Activated CD4-positive, alpha-beta T cell treated with anti-CD3 and anti-CD28 coated beads for 48 hours (primary cell): ENCODE measurements at regions not wholly inside any gene's neighbourhood (a gene's known extent, or its start where the extent isn't known, plus 50 kb on each side); places are given as distances from the start of the nearest gene placed in this dataset.
"Not testable (repeated sequence)": the region's sequence is repeated elsewhere in the genome, so short reads cannot be mapped to it uniquely, and the experiment has no call there.

Experiments
- DNase-seq: peaks from one replicate; pipeline ENCODE4 v3.0.0-alpha.2; 2020

DNA sequence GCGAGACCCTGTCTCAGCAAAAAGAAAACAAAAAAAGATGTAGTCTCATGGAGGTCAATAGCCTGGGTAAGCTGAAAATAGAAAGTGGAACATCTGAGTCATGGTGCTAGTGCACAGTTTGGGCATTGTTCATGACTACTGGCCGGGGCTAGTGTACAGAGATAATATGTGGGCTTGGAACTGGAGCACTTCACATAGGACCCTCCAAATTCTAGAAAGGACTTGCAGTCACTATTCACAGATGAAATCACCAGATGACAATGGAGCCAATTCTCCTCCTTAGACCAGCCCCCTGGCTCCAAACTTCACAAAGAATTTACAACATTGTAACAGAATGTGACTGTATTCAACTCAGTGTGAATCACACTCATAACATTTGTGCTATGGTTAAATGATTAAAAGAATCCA lies 367.8 kb upstream of the SLC7A11 start:
- DNase-seq: no peak

GRCh38 chr4:138604556-138604955 lies 362.4 kb upstream of the SLC7A11 start:
- DNase-seq: no peak

DNA sequence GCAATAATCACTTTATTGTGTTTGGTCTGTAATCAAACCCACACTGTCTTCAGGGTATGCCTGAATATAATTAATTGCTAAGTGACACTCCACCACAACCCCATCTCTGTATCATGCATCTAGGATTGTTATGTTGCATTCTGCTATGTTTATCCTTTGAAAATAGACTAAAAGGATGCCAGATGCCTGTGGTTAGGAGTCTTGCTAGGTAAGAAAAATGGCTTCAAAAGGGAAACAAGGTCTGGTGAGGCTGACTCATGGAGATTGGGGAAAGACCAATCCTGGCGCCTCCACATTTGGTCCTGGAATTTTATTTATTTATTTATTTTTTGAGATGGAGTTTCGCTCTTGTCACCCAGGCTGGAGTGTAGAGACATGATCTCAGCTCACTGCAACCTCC lies 360.5 kb upstream of the SLC7A11 start:
- DNase-seq: no peak

GRCh38 chr4:138599965-138600364 lies 357.8 kb upstream of the SLC7A11 start:
- DNase-seq: no peak

- no peak for DNase-seq
Observed at GRCh38 chr4:138598226-138598625, 356.1 kb upstream of the SLC7A11 start.

DNA sequence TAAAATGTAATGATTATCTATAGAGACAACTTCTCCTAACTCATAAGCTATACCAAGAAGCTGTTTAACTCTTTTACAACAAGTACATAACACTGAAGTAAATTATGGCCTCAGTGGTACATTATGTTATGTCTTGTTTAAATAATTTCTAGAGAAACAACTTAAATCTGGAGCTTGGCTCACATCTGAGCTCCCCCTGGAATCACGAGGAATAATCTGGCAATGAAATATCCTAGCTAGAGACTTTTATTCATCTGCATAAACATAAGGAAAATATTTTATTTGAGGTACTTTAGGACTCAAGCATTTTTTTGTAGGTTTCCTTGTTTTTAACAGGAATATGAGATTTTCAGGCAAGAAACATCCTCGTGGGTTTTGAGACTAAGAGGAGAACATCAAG lies 354.7 kb upstream of the SLC7A11 start:
- no peak for DNase-seq

- DNase-seq: no peak
Observed at GRCh38 chr4:138595731-138596460, 353.7 kb upstream of the SLC7A11 start.

DNA sequence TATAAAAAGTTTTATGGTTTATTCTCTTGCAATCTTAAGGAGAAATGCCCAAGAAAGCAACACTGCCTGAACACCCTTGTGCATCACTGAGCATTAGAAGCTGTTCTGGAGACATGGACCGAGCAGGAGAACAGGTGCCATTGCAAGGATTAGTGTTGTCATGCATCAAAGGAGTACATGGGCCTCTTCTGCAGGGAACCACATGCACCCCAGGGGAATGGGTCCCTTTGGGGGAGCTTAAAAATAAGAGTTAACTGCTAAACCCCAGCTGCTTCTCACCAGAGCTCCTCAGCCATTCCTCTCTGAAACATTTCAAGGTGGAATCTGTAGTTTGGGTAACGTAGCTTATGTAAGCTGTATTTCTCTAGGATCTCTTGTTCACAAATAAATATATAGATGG lies 353.0 kb upstream of the SLC7A11 start:
- DNase-seq: no peak

DNA sequence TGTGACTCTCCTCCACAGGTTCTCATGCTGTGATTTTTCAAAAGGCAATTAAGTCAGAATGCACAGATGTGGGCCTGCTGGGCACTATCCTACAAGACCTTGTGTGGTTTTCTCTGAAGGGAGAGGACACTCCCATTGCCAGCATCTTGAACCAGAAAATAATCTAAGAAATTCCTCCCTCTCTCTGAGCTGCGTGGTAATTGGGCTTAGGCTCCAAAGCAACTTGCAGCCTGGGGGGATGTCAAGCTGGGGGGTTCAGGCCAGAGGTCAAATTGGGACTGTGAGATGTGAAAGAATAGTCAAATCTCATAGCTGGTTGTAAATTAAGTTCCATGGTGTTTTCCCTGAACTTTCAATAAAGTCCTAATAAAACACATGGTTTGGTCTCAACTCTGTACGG lies 350.6 kb upstream of the SLC7A11 start:
- no peak for DNase-seq

- no peak for DNase-seq
Observed at GRCh38 chr4:138591808-138592207, 349.7 kb upstream of the SLC7A11 start.

DNA sequence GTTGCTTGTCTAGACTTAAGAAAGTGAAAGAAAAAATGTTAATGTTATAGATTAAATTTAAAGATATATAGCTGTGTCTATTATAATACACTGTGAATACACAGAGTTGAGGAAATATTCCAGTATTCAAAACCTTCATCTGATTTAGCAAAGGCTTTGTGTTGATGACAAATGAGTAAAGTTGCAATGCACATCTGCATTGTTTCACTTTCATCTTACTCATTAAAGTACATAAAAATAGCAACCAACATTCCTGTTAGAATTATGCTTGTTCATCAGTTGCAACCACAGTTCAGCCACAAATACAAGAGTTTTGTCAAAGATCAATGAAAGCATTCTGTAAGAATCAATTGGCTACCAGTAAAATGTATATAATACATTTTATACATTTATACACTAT lies 346.4 kb upstream of the SLC7A11 start:
- no peak for DNase-seq

DNA sequence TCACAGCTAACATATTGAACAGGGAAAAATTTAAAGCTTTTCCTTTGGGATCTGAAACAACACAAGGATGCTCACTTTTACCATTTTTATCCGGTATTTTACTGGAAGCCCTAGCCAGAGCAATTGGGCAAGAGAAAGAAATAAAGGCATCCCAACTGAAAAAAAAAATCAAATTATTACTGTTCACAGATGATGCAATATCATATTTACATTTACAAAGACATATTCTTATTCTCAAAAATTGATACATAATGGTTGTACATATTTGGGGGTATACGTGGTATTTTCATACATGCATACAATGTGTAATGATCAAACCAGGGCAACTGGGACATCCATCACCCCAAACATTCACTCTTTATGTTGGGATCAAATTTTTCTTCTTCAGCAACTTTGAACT lies 337.0 kb upstream of the SLC7A11 start:
- no peak for DNase-seq

DNA sequence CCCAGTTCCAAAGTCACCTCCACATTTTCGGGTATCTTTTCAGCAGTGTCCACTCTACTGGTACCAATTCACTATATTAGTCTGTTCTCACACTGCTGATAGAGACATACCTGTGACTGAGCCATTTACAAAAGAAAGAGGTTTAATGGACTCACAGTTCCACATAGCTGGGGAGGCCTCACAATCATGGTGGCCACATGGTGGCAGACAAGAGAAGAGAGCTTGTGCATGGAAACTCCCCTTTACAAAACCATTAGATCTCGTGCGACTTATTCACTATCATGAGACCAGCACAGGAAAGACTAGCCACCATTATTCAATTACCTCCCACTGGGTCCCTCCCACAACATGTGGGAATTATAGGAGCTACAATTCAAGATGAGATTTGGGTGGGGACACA lies 335.7 kb upstream of the SLC7A11 start:
- not testable (repeated sequence) for DNase-seq

DNA sequence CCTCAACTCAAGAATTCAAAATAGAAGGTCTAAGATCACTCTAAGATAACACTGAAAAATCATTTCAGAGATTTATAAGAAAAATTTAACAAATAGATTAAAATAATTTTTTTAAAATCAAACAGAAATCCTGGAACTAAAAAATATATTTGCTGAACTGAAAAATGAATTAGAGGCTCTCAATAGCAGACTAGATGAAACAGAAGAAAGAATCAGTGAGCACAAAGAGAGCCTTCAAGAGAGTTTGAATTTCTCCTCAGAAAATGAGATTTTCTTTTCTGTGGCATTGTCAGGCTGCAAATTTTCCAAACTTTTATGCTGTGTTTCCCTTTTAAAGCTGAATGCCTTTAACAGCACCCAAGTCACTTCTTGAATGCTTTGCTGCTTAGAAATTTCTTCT lies 335.0 kb upstream of the SLC7A11 start:
- DNase-seq: no peak

DNA sequence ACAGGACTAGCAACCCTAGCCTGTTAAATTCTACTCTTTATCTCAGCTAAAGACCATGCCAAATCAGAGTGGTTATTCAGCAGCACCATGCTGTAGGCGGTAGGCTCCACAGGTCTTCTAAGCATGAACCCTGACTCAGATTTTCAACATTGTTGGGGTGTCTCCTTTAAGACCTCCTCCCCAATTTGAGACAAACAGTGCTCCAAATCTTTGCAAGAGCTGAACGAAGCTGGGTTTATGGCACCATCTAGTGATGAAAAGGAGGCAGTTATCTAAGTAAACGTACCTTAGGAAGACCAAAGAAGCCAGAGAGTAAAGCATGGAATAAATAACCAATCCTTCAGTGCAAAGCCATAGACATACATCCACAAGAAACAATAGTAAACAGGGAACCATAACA lies 334.5 kb upstream of the SLC7A11 start:
- no peak for DNase-seq

- no peak for DNase-seq
Observed at GRCh38 chr4:138573246-138573645, 331.1 kb upstream of the SLC7A11 start.

DNA sequence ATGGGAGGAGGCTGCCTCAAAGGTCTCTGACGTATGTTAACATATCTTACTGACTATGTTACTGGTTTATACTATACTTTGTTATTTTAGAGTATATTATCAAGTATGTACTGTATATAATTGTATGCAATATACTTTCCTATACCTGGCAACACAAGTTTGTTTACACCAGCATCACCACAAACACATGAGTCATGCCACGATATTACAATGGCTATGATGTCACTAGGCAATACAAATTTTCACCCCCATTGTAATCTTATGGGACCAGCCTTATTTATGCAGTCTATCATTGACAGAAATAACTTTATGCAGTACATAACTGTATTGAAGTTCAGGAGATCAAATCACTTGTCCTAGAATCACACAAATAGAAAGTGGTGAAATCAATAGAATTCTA lies 329.9 kb upstream of the SLC7A11 start:
- no peak for DNase-seq

- no peak for DNase-seq
Observed at GRCh38 chr4:138567696-138568095, 325.5 kb upstream of the SLC7A11 start.

DNA sequence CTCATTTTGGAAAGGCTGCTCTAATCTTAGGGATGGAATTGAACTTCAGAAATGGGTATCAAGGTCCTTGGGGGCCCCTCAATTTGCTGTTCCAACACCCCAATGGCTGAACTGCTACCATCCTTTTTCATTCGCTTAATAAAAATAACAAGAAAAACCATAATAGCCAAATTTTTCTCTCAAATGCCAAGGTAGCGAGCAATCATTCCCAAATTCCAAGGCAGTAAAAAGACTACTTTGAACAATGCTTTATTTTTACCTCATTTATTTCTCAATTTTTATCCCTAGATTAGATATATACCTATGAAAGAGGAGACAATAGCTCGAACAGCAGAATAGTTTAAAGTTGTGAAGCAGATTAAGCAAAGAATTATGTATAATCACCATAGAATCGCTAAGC lies 323.4 kb upstream of the SLC7A11 start:
- DNase-seq: no peak

GRCh38 chr4:138562544-138562991 lies 320.4 kb upstream of the SLC7A11 start:
- DNase-seq: no peak

- DNase-seq: no peak
Observed at GRCh38 chr4:138561906-138562305, 319.8 kb upstream of the SLC7A11 start.

GRCh38 chr4:138561276-138561880 lies 319.2 kb upstream of the SLC7A11 start:
- no peak for DNase-seq

GRCh38 chr4:138560448-138560847 lies 318.3 kb upstream of the SLC7A11 start:
- DNase-seq: no peak

DNA sequence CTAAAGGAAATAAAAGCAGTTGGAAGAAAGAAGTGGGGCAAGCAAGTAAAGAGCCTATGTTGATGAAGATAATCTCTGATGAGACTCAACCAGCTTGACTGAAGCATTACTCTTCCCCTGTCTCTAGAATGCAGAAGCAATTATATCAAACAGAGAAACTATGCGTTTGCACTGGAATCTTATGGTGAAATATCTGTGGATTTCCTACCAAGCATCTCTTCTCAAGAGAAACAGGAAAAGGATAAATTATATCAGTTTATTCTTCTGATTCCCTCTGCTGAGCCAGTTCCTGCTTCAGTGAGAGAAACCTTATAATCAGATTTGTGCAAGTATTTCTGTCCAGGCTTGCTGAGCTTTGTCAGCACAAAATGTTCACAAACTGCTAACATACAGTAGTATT lies 316.7 kb upstream of the SLC7A11 start:
- no peak for DNase-seq

- no peak for DNase-seq
Observed at GRCh38 chr4:138555584-138555983, 313.4 kb upstream of the SLC7A11 start.
